ENCODE measurements at regions not wholly inside any gene's neighbourhood (a gene's known extent, or its start where the extent isn't known, plus 50 kb on each side); places are given as distances from the start of the nearest gene placed in this dataset.

- DNase-seq (ENCODE audit: low read depth in 3 of 3, low spot score in 2 of 3): no peak
Observed at GRCh38 chr16:85971902-85972638, 73.1 kb downstream of the IRF8 start.

- DNase-seq (ENCODE audit: low read depth in 3 of 3, low spot score in 2 of 3): no peak
Observed at GRCh38 chr16:85974428-85975375, 75.7 kb downstream of the IRF8 start.

DNA sequence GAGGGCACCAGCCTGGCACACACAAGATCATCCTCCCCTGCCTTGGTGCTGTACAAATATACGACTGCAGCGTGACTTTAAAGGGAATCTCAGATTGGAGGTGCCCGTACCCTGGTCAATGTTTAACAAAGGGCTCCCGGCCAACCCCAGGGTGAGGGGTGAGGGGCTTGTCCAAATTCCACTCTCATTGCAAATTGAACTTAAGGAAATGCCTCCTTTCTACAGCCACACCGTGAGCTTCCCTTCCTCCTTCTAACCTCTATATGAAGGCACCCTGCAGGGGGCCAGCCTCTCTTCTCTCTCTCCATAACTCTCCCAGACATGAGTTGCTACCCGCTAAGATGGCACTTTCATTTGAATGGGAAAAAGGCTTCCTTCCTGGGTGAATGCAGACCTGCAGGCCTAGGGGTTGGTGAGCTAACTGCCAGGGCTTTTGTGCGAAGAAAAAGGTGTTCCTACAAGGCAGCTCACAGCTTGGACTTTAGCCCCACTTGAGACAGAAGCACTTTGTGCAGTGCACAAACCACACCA lies 76.6 kb downstream of the IRF8 start:
- no peak for DNase-seq (ENCODE audit: low read depth in 3 of 3, low spot score in 2 of 3)

DNA sequence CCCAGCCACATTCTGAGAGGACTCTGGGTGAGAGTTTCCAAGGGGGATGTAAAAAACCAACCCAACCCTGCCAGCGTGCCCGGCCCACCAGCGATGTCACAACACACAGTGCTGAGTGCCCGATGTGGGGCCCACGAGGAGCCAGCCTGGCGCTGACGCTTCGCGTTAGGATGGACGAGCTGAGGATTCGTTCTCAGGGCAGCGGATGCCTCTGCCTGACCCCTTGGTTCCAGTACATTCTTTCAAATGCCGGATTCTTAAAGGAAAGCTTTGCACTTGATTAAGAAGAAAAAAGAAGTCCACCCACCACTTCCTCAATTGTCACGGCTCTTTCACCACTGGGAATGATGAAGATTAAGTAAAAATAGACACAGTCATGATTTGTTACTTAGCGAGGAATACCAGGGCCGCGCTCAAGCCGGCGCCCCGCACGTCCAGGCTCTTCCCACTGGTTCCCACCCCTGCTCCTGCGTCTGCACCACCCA lies 79.4 kb downstream of the IRF8 start:
- DNase-seq (ENCODE audit: low read depth in 3 of 3, low spot score in 2 of 3): no peak

DNA sequence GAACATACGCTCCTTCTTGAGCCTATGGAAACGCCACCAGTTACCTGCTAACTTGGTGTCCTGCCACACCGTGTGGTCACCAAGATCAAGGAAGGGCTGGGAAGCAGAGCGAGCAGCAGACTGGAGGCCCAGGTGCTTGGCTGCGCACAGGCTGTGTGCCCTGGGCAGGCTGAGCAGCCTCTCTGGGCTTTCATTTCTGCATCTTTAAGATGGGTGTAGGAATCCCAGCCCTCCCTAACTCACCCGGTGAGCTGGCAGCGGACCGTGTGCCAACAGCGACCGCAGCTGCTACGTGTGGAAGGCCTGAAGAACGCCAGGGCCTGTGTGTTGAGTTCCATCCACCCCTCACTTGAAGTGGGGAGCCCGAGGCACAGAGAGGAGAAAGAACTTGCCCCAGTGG lies 80.0 kb downstream of the IRF8 start:
- DNase-seq (ENCODE audit: low read depth in 3 of 3, low spot score in 2 of 3): no peak

DNA sequence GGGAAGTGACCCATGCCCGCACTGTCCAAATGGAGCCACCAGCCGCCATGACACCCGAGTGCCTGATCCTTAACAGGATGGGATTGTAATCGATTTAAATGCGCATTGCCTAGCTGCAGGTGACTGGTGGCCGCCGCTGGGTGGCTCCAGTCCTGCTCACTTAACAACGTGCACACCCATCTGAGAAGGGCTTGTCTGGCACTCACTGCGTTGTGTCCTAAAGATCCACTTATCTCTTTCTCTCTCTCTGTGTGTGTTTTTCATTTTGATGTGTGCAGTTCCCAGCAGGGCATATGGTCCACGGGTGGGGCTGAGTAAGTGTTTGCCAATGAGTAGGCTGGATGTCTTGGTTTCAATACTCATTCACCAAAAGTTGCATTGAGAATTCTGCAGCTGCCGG lies 80.6 kb downstream of the IRF8 start:
- no peak for DNase-seq (ENCODE audit: low read depth in 3 of 3, low spot score in 2 of 3)

DNA sequence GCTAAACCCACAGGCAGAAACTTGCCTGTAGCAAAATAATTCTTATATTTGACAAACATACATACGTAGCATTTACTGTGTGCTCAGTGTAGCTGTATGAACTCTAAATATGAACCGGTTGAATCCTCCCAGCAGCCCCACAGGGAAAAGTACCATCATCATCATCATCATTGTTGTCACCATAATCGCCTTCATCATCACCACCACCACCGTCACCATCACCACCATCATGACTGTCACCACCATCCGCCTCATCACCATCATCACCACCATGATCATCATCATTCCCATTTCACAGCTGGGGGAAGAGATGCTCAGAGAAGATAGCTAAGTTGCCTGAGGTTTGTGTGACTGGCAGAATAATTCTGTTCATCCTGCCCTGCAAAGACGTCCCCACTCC lies 81.7 kb downstream of the IRF8 start:
- no peak for DNase-seq (ENCODE audit: low read depth in 3 of 3, low spot score in 2 of 3)

GRCh38 chr16:85981826-85982562 lies 83.0 kb downstream of the IRF8 start:
- DNase-seq (ENCODE audit: low read depth in 3 of 3, low spot score in 2 of 3): no peak

GRCh38 chr16:85982563-85982939 lies 83.6 kb downstream of the IRF8 start:
- no peak for DNase-seq (ENCODE audit: low read depth in 3 of 3, low spot score in 2 of 3)

- no peak for DNase-seq (ENCODE audit: low read depth in 3 of 3, low spot score in 2 of 3)
Observed at GRCh38 chr16:85983064-85983463, 84.1 kb downstream of the IRF8 start.

DNA sequence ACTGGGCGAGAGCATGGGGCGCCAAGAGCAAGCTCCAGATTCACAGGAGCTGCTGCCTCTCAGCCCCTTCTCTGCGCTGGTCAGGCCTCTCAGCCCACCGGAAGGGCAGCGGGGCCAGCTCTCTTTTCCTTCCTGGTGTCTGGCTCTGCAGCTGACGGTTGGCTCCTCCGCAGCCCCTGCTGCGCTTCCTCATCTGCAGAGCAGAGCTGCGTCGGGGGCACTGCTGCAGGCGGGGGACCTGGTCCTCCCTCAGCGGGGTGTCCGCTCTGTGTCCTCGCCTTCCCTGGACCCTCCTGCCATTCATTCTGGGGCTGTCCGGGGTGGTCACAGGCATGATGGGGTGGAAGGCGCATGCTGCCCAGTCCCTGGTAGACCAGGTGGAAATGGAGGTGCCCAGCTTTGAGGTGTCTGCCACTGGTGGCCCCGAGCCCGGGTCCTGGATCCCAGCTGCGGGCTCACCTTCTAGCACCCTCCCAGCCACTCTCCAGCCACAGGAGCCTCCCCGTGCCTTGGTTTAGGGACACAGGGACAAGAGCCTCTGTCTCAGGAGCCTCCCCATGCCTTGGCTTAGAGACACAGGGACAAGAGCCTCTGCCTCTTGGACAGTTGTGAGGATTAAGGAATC lies 84.8 kb downstream of the IRF8 start:
- no peak for DNase-seq (ENCODE audit: low read depth in 3 of 3, low spot score in 2 of 3)

- no peak for DNase-seq (ENCODE audit: low read depth in 3 of 3, low spot score in 2 of 3)
Observed at GRCh38 chr16:85984231-85984880, 85.4 kb downstream of the IRF8 start.

GRCh38 chr16:85984947-85985451 lies 86.0 kb downstream of the IRF8 start:
- DNase-seq (ENCODE audit: low read depth in 3 of 3, low spot score in 2 of 3): no peak

DNA sequence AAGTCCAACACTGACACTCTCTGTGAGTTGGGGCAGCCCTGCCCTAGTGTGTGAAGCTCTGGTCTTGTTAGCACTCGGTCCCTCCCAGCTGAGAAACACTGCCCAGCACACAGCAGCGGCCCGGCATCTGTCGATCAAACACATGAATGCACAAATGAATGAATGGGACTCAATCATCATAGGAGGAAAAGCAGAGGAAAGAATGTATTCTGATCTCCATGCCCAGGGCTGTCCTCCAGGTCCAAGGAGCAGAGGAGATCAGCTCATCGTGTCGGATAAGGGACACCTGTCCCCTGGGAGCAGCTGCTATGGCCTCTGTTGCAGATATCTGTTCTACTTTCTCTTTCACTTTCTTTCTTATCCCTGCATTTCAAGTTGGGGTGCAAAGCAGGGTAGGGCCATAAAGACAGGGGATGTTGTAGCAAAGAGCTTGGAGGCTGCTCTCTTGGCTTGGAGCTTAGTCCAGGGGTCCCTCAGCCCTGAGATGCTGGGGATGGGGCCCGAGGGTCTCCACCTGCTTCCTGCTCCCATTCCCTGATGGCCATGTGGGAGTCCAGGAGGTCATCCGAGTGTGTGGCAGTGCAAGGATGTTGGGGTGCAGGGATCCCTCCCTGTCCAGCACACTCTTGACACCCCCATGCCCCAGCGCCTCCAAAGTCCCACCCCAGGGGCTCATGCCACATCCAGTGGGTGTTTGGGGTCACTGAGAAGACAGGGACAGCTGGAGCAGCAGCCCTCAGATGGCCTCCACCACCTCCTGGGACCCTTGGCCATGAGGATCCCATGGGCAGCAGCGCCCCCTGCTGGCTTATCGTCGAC lies 88.2 kb downstream of the IRF8 start:
- no peak for DNase-seq (ENCODE audit: low read depth in 3 of 3, low spot score in 2 of 3)

DNA sequence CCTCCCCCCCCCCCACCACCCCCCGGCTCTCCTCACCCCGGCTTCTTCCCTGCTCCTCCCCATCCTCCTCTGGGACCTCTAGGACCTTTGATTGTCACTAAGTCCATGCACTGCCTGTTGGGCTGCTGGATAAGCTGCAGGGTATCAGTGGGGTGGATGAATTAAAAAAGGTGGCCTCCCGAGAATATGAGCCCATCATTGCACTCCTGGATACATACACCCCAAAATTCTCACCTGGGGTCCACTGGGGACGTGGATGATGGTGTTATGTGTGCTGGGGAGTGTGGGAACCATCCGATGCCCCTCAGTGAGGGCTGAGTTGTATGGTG lies 88.8 kb downstream of the IRF8 start:
- no peak for DNase-seq (ENCODE audit: low read depth in 3 of 3, low spot score in 2 of 3)

- no peak for DNase-seq (ENCODE audit: low read depth in 3 of 3, low spot score in 2 of 3)
Observed at GRCh38 chr16:85988306-85988705, 89.3 kb downstream of the IRF8 start.

- DNase-seq (ENCODE audit: low read depth in 3 of 3, low spot score in 2 of 3): no peak
Observed at GRCh38 chr16:85988723-85989313, 89.9 kb downstream of the IRF8 start.

DNA sequence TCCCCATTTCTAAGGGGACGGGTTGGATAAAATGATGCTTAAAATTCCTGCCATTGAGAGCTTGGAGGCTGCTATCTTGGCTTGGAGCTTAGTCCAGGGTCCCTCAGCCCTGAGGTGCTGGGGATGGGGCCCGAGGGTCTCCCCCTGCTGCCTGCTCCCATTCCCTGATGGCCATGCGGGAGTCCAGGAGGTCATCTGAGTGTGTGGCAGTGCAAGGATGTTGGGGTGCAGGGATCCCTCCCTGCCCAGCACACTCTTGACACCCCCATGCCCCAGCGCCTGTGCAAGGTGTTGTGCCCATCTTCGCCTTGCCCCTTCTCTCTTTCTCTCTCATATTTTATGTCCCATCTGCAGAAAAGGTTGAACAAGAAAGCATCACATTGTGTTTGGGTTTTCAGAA lies 90.4 kb downstream of the IRF8 start:
- no peak for DNase-seq (ENCODE audit: low read depth in 3 of 3, low spot score in 2 of 3)

Data from right renal cortex interstitium (tissue), 3 donors.